ENCODE measurements at regions not wholly inside any gene's neighbourhood (a gene's known extent, or its start where the extent isn't known, plus 50 kb on each side); places are given as distances from the start of the nearest gene placed in this dataset.
"Not testable (repeated sequence)": the region's sequence is repeated elsewhere in the genome, so short reads cannot be mapped to it uniquely, and the experiment has no call there.

GRCh38 chr11:55431541-55431940 lies 63.8 kb downstream of the OR4A15 start:
- DNase-seq (ENCODE audit: low spot score), result not testable (repeated sequence)

GRCh38 chr11:55457641-55458040 lies 89.9 kb downstream of the OR4A15 start:
- DNase-seq (ENCODE audit: low spot score), result peak; percentile 23
- no peak for FAIRE-seq

More at GRCh38 chr11:55431541-55431940, 63.8 kb downstream of the OR4A15 start:
- not testable (repeated sequence) for FAIRE-seq

GRCh38 chr11:55459871-55460270 lies 92.1 kb downstream of the OR4A15 start:
- DNase-seq (ENCODE audit: low spot score), result not testable (repeated sequence)

GRCh38 chr11:55474321-55474720 lies 79.9 kb upstream of the OR4C15 start:
- DNase-seq (ENCODE audit: low spot score) (no peak), FAIRE-seq (no peak)

More at GRCh38 chr11:55459871-55460270, 92.1 kb downstream of the OR4A15 start:
- peak; percentile 97 for FAIRE-seq

GRCh38 chr11:55481416-55481815 lies 72.9 kb upstream of the OR4C15 start:
- DNase-seq (ENCODE audit: low spot score) (peak; percentile 10), FAIRE-seq (no peak)

- FAIRE-seq, result no peak
- DNase-seq (ENCODE audit: low spot score), result no peak
These were observed 57.2 kb upstream of the OR4C15 start for GRCh38 chr11:55497068-55497467.

- FAIRE-seq (no peak), DNase-seq (ENCODE audit: low spot score) (no peak)
These were observed 53.3 kb upstream of the OR4C15 start for GRCh38 chr11:55501014-55501413.

- DNase-seq (ENCODE audit: low spot score) (no peak), FAIRE-seq (no peak)
These were observed 50.8 kb upstream of the OR4C15 start for GRCh38 chr11:55503449-55503848.
